Suprapubic skin (tissue), 4 donors: ENCODE measurements at regions not wholly inside any gene's neighbourhood (a gene's known extent, or its start where the extent isn't known, plus 50 kb on each side); places are given as distances from the start of the nearest gene placed in this dataset.

Experiments used
- DNase-seq, 2 donors: peaks; one replicate each; pipeline ENCODE4 v3.0.0-alpha.2; 2019; ENCODE audit warnings: low spot score in 2 of 2
- H3K27ac ChIP-seq: fragments of 200-600 bp; sonication (generic); one replicate; pipeline ENCODE4 v1.5.1; 2019
- H3K27me3 ChIP-seq: fragments of 200-600 bp; sonication (generic); one replicate; pipeline ENCODE4 v1.5.1; 2019
- H3K36me3 ChIP-seq: fragments of 200-600 bp; sonication (generic); one replicate; pipeline ENCODE4 v1.5.1; 2019
- H3K4me1 ChIP-seq: fragments of 200-600 bp; sonication (generic); one replicate; pipeline ENCODE4 v1.5.1; 2019
- H3K4me3 ChIP-seq: fragments of 200-600 bp; sonication (generic); one replicate; pipeline ENCODE4 v1.5.1; 2019; ENCODE audit warnings: mild to moderate bottlenecking
- H3K9me3 ChIP-seq: fragments of 200-600 bp; sonication (generic); one replicate; pipeline ENCODE4 v1.5.1; 2019
- CTCF ChIP-seq, 2 donors: fragments of 200-600 bp in 1 of 2; fragments of 450-650 bp in 1 of 2; sonication (generic) in 1 of 2; IDR thresholded peaks; one replicate each; pipeline ENCODE4 v1.5.1; 2016 to 2019; ENCODE audit warnings: antibody characterized with exemption in 2 of 2, mild to moderate bottlenecking in 1 of 2, moderate library complexity in 1 of 2
- EP300 ChIP-seq: sonication (generic); formaldehyde crosslinking; IDR thresholded peaks from one replicate; pipeline ENCODE4 v1.6.1; 2017; ENCODE audit warnings: antibody characterized with exemption
- POLR2A ChIP-seq, 2 donors: fragments of 450-650 bp; IDR thresholded peaks; one replicate each; pipeline ENCODE4 v1.6.1; 2017; ENCODE audit warnings: antibody characterized with exemption in 2 of 2, mild to moderate bottlenecking in 2 of 2, moderate library complexity in 2 of 2
- POLR2AphosphoS5 ChIP-seq, 3 donors: sonication (generic); formaldehyde crosslinking; IDR thresholded peaks; one replicate each; pipeline ENCODE4 v1.6.1; 2017; ENCODE audit warnings: antibody characterized with exemption in 3 of 3
- WGBS: methylation state at CpG from one replicate; pipeline ENCODE4 v1.1.5; 2018; 5-methylcytosine and 5-hydroxymethylcytosine counted together

- no peak overlapping the region for H3K27ac ChIP-seq
- H3K27me3 ChIP-seq: no peaks in the 10 kb centered on the region
- H3K4me1 ChIP-seq: no peaks in the 10 kb centered on the region
- TF ChIP-seq POLR2AphosphoS5 (IDR thresholded peaks at IDR 0.05) (no peak), CTCF (IDR thresholded peaks at IDR 0.05) (no peak), EP300 (no peak), POLR2A (IDR thresholded peaks at IDR 0.05) (no peak)
- H3K36me3 ChIP-seq: no peaks in the 10 kb centered on the region
- no peaks in the 10 kb centered on the region for H3K9me3 ChIP-seq
- 59% methylated on average over 3 of the region's 3 CpGs for WGBS
- H3K4me3 ChIP-seq: no peak overlapping the region
- no peak for DNase-seq
Measured at GRCh38 chr1:189438808-189439207, 1038.9 kb downstream of the BRINP3 start.

- Histone ChIP-seq H3K36me3 (no peaks in the 10 kb centered on the region), H3K27ac (no peak overlapping the region), H3K9me3 (no peaks in the 10 kb centered on the region), H3K4me1 (no peaks in the 10 kb centered on the region), H3K4me3 (no peak overlapping the region), H3K27me3 (no peaks in the 10 kb centered on the region)
- WGBS: 51% methylated on average over 4 of the region's 4 CpGs
- no peak for DNase-seq
- TF ChIP-seq POLR2A (IDR thresholded peaks at IDR 0.05): no peak
- no peak for TF ChIP-seq CTCF (IDR thresholded peaks at IDR 0.05)
- TF ChIP-seq POLR2AphosphoS5 (IDR thresholded peaks at IDR 0.05): no peak
- no peak for TF ChIP-seq EP300
Measured at GRCh38 chr1:189463166-189463565, 1014.5 kb downstream of the BRINP3 start.

GRCh38 chr1:189496768-189497167, 980.9 kb downstream of the BRINP3 start:
- H3K27me3 ChIP-seq: no peaks in the 10 kb centered on the region
- H3K9me3 ChIP-seq: no peaks in the 10 kb centered on the region
- no peak overlapping the region for H3K27ac ChIP-seq
- 74% methylated on average over 2 of the region's 2 CpGs for WGBS
- H3K36me3 ChIP-seq: no peaks in the 10 kb centered on the region
- no peaks in the 10 kb centered on the region for H3K4me1 ChIP-seq
- DNase-seq: no peak
- TF ChIP-seq CTCF (IDR thresholded peaks at IDR 0.05) (no peak), EP300 (no peak), POLR2AphosphoS5 (IDR thresholded peaks at IDR 0.05) (no peak), POLR2A (IDR thresholded peaks at IDR 0.05) (no peak)
- H3K4me3 ChIP-seq: no peak overlapping the region

GRCh38 chr1:189499736-189500135, 977.9 kb downstream of the BRINP3 start:
- TF ChIP-seq POLR2A (IDR thresholded peaks at IDR 0.05) (no peak), POLR2AphosphoS5 (IDR thresholded peaks at IDR 0.05) (no peak)
- no peaks in the 10 kb centered on the region for H3K9me3 ChIP-seq
- 73% methylated on average over 4 of the region's 4 CpGs for WGBS

GRCh38 chr1:189500778-189501177, 976.9 kb downstream of the BRINP3 start:
- Histone ChIP-seq H3K4me1 (no peaks in the 10 kb centered on the region), H3K4me3 (no peak overlapping the region), H3K36me3 (no peaks in the 10 kb centered on the region), H3K9me3 (no peaks in the 10 kb centered on the region), H3K27ac (no peak overlapping the region), H3K27me3 (no peaks in the 10 kb centered on the region)
- TF ChIP-seq EP300: no peak
- no peak for TF ChIP-seq POLR2A (IDR thresholded peaks at IDR 0.05)
- no peak for TF ChIP-seq CTCF (IDR thresholded peaks at IDR 0.05)
- TF ChIP-seq POLR2AphosphoS5 (IDR thresholded peaks at IDR 0.05): no peak
- DNase-seq: no peak
- 90% methylated on average over 2 of the region's 2 CpGs for WGBS

More at GRCh38 chr1:189499736-189500135, 977.9 kb downstream of the BRINP3 start:
- DNase-seq: no peak
- H3K4me3 ChIP-seq: no peak overlapping the region
- no peaks in the 10 kb centered on the region for H3K36me3 ChIP-seq
- no peaks in the 10 kb centered on the region for H3K4me1 ChIP-seq
- no peak overlapping the region for H3K27ac ChIP-seq
- no peaks in the 10 kb centered on the region for H3K27me3 ChIP-seq

DNA sequence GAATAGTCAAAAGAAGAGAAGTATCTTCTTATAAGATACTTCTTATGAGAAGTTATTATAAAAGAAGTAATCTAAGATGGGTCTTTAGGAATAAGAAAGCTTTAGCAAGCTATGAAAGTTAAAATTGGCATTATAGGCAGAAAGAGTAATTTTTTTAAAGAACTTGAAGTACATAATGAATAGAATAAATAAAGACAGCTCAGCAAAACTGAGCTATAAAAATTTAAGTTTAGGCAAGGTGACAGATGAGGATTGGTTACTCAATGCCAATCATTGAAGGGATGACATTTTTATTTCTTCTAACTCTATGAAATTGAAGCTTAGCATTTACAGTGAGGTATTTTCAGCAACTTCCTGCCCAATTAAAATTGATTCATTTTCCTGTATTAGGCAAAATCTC, 966.8 kb downstream of the BRINP3 start:
- H3K9me3 ChIP-seq: no peaks in the 10 kb centered on the region
- TF ChIP-seq POLR2A (IDR thresholded peaks at IDR 0.05): no peak
- TF ChIP-seq POLR2AphosphoS5 (IDR thresholded peaks at IDR 0.05): no peak
- no peak for TF ChIP-seq CTCF (IDR thresholded peaks at IDR 0.05)
- no peak for TF ChIP-seq EP300
- no peaks in the 10 kb centered on the region for H3K4me1 ChIP-seq
- no peak overlapping the region for H3K4me3 ChIP-seq
- H3K27ac ChIP-seq: no peak overlapping the region
- H3K36me3 ChIP-seq: no peaks in the 10 kb centered on the region
- no peaks in the 10 kb centered on the region for H3K27me3 ChIP-seq
- no peak for DNase-seq
